ENCODE measurements at regions not wholly inside any gene's neighbourhood (a gene's known extent, or its start where the extent isn't known, plus 50 kb on each side); places are given as distances from the start of the nearest gene placed in this dataset.

GRCh38 chr21:31566064-31566463, 93.4 kb upstream of the SOD1 start:
- DNase-seq (no peak), ATAC-seq (no peak)

- ATAC-seq, result no peak
- DNase-seq, result no peak
These were observed 95.1 kb upstream of the SOD1 start for GRCh38 chr21:31564439-31564838.

GRCh38 chr21:31560479-31560878, 99.0 kb upstream of the SOD1 start:
- DNase-seq, result no peak
- ATAC-seq, result no peak

- peak; percentile 97 for DNase-seq
- peak; percentile 89 for ATAC-seq
These were observed 99.9 kb upstream of the SOD1 start for GRCh38 chr21:31559368-31560119.

- peak; percentile 90 for ATAC-seq
- peak; percentile 93 for DNase-seq
These were observed 100.5 kb upstream of the SOD1 start for GRCh38 chr21:31558962-31559367.

GRCh38 chr21:31558189-31558961, 101.1 kb upstream of the SOD1 start:
- peak; percentile 53 for DNase-seq
- ATAC-seq, result peak; percentile 5

GRCh38 chr21:31557421-31558188, 101.9 kb upstream of the SOD1 start:
- DNase-seq (peak; percentile 33), ATAC-seq (no peak)

GRCh38 chr21:31556662-31557061, 102.8 kb upstream of the SOD1 start:
- ATAC-seq (no peak), DNase-seq (no peak)

GRCh38 chr21:31555741-31556191, 103.7 kb upstream of the SOD1 start:
- no peak for ATAC-seq
- DNase-seq, result no peak

- peak; percentile 25 for ATAC-seq
- DNase-seq, result peak; percentile 30
These were observed 104.9 kb upstream of the SOD1 start for GRCh38 chr21:31554511-31555022.

- DNase-seq, result no peak
- no peak for ATAC-seq
These were observed 105.6 kb upstream of the SOD1 start for GRCh38 chr21:31553926-31554325.

- DNase-seq (no peak), ATAC-seq (no peak)
These were observed 106.0 kb upstream of the SOD1 start for GRCh38 chr21:31553461-31553860.

- no peak for DNase-seq
These were observed 106.7 kb upstream of the SOD1 start for GRCh38 chr21:31552826-31553225.

GRCh38 chr21:31550070-31550469, 109.4 kb upstream of the SOD1 start:
- no peak for ATAC-seq
- DNase-seq, result no peak

More at GRCh38 chr21:31552826-31553225, 106.7 kb upstream of the SOD1 start:
- no peak for ATAC-seq

GRCh38 chr21:31548688-31549087, 110.8 kb upstream of the SOD1 start:
- ATAC-seq (no peak), DNase-seq (no peak)

- ATAC-seq (no peak), DNase-seq (no peak)
These were observed 112.9 kb upstream of the SOD1 start for GRCh38 chr21:31546443-31547170.

- ATAC-seq, result no peak
These were observed 114.5 kb upstream of the SOD1 start for GRCh38 chr21:31545036-31545435.

GRCh38 chr21:31543191-31543590, 116.3 kb upstream of the SOD1 start:
- ATAC-seq (no peak), DNase-seq (no peak)

More at GRCh38 chr21:31545036-31545435, 114.5 kb upstream of the SOD1 start:
- no peak for DNase-seq

- DNase-seq (no peak), ATAC-seq (no peak)
These were observed 120.7 kb upstream of the SOD1 start for GRCh38 chr21:31538816-31539215.

- ATAC-seq (no peak), DNase-seq (peak; percentile 31)
These were observed 121.5 kb upstream of the SOD1 start for GRCh38 chr21:31537872-31538576.

GRCh38 chr21:31536138-31536537, 123.4 kb upstream of the SOD1 start:
- ATAC-seq (no peak), DNase-seq (no peak)
